HG03196 (cell line): ENCODE measurements at regions not wholly inside any gene's neighbourhood (a gene's known extent, or its start where the extent isn't known, plus 50 kb on each side); places are given as distances from the start of the nearest gene placed in this dataset.
"Not testable (repeated sequence)": the region's sequence is repeated elsewhere in the genome, so short reads cannot be mapped to it uniquely, and the experiment has no call there.

ENCODE experiments used
- ATAC-seq: cut with Tn5 transposase; IDR thresholded peaks from one replicate; pipeline ENCODE4 v1.9.1; 2021; ENCODE audit not compliant: unreplicated experiment

- not testable (repeated sequence) for ATAC-seq
These were observed 2877.2 kb downstream of the RPIA start for GRCh38 chr2:91568391-91569338.

GRCh38 chr2:91571239-91571923, 2879.9 kb downstream of the RPIA start:
- ATAC-seq = not testable (repeated sequence)

GRCh38 chr2:91573018-91573417, 2881.5 kb downstream of the RPIA start:
- ATAC-seq = not testable (repeated sequence)

- not testable (repeated sequence) for ATAC-seq
These were observed 2882.3 kb downstream of the RPIA start for GRCh38 chr2:91573755-91574154.

GRCh38 chr2:91574255-91574654, 2882.8 kb downstream of the RPIA start:
- not testable (repeated sequence) for ATAC-seq

- not testable (repeated sequence) for ATAC-seq
These were observed 2884.2 kb downstream of the RPIA start for GRCh38 chr2:91575701-91576100.

- not testable (repeated sequence) for ATAC-seq
These were observed 2885.9 kb downstream of the RPIA start for GRCh38 chr2:91577406-91577805.

GRCh38 chr2:91578678-91579077, 2887.2 kb downstream of the RPIA start:
- ATAC-seq = not testable (repeated sequence)

GRCh38 chr2:91579555-91579954, 2888.1 kb downstream of the RPIA start:
- not testable (repeated sequence) for ATAC-seq

- not testable (repeated sequence) for ATAC-seq
These were observed 2888.6 kb downstream of the RPIA start for GRCh38 chr2:91580043-91580442.

- not testable (repeated sequence) for ATAC-seq
These were observed 2895.6 kb downstream of the RPIA start for GRCh38 chr2:91587098-91587497.

GRCh38 chr2:91587908-91588535, 2896.5 kb downstream of the RPIA start:
- ATAC-seq = not testable (repeated sequence)

GRCh38 chr2:91588782-91589223, 2897.3 kb downstream of the RPIA start:
- not testable (repeated sequence) for ATAC-seq

- not testable (repeated sequence) for ATAC-seq
These were observed 2898.2 kb downstream of the RPIA start for GRCh38 chr2:91589454-91590328.

- not testable (repeated sequence) for ATAC-seq
These were observed 2898.9 kb downstream of the RPIA start for GRCh38 chr2:91590381-91590780.

GRCh38 chr2:91591066-91591465, 2899.6 kb downstream of the RPIA start:
- ATAC-seq = not testable (repeated sequence)

GRCh38 chr2:91597436-91597835, 2906.0 kb downstream of the RPIA start:
- ATAC-seq = not testable (repeated sequence)

- not testable (repeated sequence) for ATAC-seq
These were observed 2907.0 kb downstream of the RPIA start for GRCh38 chr2:91598519-91598918.

- not testable (repeated sequence) for ATAC-seq
These were observed 2907.5 kb downstream of the RPIA start for GRCh38 chr2:91599000-91599399.

GRCh38 chr2:91602860-91603259, 2911.4 kb downstream of the RPIA start:
- not testable (repeated sequence) for ATAC-seq
